ENCODE measurements at regions not wholly inside any gene's neighbourhood (a gene's known extent, or its start where the extent isn't known, plus 50 kb on each side); places are given as distances from the start of the nearest gene placed in this dataset.

DNA sequence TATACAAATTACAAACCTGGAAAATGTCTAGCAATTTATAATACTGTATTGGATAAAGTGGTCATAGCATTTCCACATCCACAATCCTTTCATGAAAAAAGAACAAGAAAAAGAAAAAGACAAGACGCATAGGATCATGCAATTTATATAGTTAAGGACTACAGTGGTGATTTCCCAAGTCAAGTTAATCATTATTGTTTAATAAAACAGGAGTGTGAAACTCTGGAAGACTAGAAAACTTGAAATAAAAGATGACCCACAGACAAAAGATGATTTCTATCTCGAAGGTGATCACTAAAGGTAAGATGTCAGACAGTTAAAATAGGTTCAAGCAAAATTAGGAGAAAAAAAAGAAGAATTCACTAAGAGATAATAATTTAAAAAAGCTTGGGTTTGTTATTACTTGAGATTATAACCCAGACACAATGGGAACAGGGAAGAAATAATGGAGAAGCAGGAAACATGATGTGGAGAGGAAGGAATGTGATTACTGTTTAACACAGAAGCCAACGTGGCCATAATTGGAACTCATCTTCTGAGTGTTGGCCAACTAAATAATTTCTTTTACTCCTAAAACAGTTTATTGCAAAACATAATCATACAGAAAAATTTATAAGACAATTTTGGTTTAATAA is 441.2 kb upstream of the ANO3 start:
- DNase-seq (ENCODE audit: low spot score) = no peak

DNA sequence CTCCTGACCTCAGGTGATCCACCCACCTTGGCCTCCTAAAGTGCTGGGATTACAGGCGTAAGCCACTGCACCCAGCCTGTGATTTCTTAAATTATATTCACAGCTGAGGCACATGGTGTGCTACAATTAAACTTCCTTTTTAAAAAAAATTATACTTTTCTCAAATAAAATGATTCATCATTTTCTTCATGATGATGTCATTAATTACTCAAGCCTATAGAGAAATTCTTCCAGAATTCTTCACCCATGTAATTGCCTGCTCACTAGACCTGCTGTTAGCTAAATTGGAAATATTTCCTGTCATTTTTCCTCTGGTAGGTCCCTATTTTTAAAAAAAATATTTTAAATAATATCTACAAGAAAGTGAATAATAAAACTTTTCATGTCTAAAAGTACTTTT is 440.0 kb upstream of the ANO3 start:
- no peak for DNase-seq (ENCODE audit: low spot score)

DNA sequence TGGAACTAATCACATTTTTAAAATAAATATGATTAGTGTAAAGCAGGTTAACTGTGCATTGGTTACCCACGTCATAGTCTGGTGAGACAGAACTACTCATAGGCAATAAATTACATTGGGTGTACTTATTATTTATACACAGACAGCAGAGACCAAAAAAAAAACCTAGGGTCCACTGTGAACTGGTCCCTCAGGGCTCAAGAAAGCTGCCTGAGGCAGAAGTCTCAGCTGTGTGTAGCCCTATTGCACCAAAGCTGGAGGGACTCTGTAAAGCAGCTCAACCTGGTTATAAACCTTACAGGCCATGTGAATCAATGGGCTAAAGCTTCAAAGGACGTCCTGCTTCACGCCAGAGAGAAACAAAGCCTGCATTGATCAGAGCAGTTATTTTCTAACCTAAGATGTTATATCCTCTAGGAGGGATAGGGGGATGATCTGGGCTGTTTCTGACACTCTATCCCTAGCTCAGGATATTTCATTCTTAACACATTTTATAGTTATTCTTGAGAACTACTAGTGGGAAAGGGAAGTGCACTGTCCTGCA is 432.2 kb upstream of the ANO3 start:
- no peak for DNase-seq (ENCODE audit: low spot score)

DNA sequence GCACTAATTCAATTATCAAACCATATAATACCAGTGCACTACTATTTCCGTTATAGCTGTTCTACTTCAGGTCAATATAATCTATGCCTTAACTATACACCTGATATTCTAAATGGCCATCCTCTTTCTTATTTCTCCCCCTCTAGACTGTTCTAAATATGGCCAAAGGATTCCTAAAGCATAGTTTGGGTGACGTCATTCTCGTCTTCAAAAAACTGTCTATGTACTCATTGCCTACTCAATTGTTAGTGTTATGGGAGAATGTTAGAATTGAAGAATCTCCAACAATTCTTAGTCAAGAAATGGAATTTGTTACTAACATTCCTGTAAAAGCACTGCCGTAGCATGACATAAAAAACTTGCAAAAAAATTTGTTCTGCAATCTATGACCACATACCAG is 431.1 kb upstream of the ANO3 start:
- no peak for DNase-seq (ENCODE audit: low spot score)

DNA sequence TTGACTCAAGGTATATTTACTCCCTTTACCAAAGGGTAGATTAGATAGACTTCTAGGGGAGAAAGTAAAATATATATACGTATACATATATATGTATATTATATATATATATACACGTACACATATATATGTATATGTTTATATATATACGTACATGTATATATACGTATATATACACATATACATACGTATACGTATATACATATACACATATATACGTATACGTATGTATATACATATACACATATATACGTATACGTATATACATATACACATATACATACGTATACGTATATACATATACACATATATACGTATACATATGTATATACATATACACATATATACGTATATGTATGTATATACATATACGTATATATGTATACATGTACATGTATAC is 430.5 kb upstream of the ANO3 start:
- DNase-seq (ENCODE audit: low spot score) = no peak

DNA sequence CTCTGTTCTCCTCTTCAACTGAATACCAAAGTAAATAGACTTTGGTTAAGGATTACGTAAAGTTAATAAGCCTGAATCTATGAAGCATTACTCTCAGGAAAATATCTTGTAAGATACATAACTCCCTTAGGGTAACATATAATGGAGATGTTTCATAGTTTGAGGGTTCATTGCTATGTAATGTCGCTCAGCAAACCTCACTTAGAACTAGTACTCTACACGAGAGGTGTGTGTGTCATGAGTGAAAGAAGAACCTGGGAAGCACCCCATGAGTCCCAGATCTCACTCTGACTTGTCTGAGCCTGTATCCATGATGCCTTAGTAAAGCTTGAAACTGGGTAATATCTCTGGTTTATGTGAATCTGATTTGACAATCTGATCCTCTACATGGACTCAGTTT is 429.5 kb upstream of the ANO3 start:
- no peak for DNase-seq (ENCODE audit: low spot score)

DNA sequence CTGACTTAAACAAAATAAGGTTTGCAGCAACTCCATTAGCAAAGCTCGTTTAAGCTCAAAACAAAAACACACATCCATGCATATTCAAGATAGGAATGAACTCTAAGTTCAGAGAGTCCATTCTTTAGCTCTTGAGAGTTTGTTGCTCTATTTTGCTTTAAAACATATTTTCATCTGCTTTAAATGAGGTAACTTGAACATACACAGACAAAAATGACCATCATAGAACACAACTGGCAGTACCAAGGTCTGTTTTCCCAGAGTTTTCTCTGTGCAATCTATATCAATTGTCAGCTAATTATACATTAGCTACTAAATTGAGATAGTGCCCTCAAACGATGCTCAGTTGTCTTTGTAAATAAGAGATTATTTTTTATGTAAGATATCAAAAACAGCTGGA is 423.2 kb upstream of the ANO3 start:
- no peak for DNase-seq (ENCODE audit: low spot score)

DNA sequence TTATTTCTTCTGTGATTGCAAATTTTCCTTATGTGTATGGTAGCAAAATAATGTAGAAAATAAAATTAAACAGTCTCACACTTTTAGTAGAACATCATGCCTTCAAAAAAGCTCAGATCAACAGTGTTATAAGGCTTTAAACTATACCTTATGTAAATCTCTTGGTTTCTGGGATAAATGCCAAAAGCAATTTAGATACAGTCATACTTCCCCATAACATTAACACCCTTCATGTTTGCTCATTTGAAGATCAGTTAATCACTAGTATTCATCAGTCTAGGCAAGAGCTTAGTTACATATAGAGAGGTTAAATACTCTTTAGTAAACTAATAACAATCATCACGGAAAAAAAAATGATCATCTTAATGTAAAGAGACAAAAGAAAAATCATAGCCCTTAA is 421.8 kb upstream of the ANO3 start:
- DNase-seq (ENCODE audit: low spot score) = no peak

DNA sequence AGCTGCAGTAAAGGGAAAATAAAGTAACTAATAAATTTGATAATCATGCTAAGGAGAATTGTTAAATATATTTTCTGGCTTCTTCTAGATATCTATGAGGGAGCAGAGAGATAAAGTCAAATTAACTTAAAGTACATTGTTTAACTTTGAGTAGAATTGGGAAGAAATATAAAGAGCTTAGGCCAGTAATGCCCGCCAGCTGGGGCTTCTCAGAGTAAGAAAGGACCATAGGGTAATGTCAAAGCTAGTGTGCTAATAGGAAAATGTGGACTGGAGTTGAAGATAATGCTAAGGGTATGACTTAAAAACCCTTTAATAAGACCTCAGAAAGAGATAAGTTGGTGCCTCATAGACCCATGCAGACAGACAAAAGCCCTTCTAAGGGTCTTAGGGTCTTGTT is 411.6 kb upstream of the ANO3 start:
- no peak for DNase-seq (ENCODE audit: low spot score)

DNA sequence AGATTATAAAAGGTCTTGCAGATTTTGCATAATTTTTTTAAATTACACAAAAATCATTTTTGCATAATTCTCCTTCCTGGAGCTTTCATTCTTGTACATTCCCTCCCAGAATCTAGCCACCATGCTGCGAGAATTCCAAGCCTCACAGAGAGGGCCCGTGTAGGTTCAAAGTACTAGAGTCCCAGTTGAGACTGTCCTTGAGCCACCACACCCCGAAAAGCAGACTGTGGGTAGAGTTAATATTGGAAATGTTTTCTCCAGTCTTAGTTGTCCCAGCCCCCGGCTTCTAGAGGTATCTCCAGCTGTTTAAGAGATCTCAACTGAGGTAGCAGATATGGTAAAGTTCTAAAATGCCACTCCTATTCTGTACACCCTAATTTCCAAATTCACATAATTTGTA is 407.3 kb upstream of the ANO3 start:
- DNase-seq (ENCODE audit: low spot score) = no peak

DNA sequence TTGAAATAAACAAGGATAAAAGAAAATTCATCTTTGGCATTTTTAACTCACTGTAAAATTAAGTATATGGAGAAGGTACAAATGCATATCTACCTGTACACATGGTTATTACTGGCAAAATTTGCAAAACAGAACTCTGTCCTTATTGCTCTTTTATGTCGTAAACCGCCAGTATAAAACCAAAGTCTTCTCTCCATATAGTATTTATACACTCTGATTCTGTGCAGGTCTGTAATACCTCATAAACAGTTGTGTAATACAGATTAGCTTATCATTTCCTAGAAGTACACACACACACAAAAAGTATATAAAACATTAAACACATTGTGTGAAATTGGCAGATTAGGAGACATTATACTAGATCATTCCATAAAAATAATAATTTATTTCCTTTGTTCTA is 406.6 kb upstream of the ANO3 start:
- DNase-seq (ENCODE audit: low spot score) = no peak

DNA sequence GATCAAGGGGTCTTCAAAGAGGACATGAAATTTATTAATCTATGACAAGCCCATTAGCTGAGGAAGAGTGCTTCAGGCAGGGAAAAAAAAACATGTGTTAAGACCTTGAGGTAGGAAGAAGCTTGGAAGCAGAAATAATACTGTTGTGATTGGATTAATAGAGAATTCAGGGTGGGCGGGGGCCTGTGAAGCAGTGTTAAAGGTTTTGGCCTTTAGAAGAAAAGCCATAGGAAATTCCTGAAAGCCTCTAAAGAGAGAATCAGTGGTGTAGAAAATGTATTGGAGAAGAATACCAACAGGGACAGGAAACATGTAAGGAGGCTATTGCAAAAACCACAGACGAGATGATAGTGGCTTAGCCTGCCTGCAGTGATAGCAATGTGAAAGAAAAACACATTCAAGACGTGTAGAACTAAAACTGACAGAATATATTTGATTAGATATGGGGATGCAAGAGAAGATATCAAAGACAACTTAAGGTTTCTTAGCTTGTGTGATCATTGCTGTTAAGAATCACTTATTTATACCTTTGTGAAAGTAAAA is 404.4 kb upstream of the ANO3 start:
- DNase-seq (ENCODE audit: low spot score) = no peak

DNA sequence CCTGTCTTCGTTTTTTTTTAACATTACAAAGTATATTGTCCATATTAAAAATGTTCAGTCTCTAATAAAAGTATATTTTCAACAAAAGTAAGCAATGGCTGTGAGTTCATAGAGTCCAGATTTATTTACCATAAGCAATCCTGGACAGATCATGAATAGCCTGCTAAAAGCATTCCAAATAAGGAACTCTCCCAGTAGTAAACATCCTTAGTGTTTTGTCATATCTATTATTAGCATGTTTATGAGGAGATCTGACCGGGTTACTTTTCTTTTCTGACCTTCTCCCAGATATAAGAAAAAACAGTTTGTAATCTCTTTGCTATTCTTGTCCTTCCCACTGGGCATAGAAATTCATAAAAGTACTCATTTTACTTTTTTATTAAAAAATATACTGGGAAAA is 403.9 kb upstream of the ANO3 start:
- DNase-seq (ENCODE audit: low spot score) = no peak

DNA sequence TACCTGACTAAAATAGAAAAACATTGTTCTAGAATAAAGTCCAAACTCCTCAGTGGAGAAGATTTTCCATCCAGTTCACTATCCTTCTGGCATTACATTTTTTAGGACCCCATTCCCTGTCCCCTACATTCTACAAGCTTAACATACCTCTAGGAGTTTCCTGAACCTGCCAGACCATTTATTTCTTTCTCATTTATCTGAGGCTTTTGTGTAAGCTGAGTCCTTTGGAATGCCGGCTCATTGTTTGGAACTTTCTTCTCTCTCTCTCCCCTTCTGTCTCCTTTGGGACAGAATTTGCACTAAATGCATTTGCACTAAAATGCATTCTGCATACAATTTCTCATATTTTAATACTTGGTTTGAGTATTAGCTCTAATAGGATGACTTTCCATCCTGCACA is 393.0 kb upstream of the ANO3 start:
- no peak for DNase-seq (ENCODE audit: low spot score)

DNA sequence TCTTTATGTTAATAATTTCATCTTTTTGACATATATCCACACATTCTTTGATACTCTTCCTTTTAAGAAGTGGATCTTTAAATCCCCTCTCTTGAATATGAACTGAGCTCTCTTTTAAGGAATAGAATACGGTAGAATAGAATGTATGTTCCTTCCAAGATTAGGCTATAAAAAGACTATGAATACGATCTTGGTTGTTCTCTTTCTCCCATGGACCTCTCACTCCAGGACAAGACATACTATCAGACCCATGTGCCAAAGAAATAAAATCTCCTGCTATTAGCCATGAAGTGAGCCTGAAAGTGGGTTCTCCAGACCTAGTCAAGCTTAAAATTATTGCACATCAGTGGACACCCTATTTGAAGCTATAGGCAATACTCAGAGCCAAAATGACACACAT is 392.2 kb upstream of the ANO3 start:
- no peak for DNase-seq (ENCODE audit: low spot score)

DNA sequence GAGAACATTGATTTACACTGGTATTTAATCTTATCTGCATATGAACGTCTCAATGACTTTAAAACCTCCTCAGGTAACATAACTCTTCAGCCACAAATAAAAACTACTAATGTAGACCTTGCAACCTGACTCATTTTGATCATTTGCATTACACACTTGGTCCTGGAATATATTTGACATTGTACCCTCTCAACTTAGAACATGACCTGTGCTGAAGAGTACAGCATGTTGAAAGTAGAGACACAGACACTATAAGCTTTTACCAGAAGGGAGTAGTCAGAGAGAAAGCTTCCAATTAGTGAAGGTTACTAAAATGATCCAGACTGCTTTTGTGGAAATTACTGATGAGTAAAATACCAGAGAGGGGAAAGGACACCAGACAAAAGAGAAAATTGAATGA is 390.6 kb upstream of the ANO3 start:
- DNase-seq (ENCODE audit: low spot score) = no peak

DNA sequence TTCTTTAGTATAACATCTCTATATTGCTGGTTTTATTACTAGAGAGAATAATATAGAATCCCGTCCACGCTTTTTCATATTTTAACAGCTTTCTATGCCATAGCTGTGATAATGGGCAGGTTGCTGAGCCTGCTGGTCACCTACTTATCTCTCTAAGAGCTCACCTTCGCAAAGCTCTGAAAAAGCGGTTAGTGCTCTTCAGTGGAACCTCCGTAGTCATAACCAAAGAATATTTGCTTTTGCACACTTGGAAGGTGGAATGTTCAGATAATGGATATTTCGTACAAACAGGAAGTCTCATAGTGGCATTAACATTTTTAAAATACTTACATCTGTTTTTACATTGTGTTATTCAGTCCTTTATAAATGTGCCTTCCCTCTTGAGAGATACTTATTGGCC is 388.9 kb upstream of the ANO3 start:
- no peak for DNase-seq (ENCODE audit: low spot score)

DNA sequence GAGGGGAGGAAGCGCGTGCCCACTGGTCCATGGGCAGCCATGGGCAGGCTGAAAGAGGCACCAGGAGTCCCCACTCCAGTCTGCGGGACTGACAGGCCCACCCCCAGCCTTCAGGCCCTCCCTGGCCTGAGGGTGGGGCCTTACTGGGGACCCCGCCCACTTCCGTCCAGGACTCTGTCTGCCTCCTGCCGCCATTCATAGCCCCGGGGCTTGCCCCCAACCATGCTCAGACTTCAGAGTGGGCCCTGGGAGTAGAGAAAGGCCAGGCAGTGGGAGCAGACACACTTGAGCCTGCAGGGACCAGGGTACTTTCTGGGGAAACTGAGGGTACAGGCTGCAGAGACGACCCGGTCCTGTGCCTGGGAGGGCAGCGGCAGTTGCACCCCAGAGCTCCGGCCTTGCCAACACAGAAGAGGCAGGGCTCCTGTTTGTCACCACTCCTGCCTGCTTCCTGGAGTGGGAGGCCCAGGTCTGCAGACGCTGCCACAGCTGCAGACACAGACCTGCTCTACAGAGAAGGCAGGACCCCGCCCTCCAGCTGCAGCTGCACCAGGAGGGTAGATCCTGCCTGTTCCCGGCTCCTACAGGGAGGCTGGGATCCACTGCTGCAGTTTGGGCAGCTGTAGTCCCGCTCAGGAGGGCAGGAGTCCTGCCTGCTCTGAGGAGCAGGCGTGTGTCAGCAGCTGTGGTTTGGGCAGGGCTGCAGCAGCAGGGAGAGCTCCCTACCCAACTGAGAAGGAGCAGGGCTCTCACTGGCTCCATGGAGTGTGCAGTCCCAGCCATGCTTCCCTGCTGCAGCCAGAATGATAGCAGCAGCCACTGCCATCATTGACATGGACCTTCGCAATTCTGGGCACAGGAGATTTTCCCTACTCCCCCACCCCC is 387.9 kb upstream of the ANO3 start:
- DNase-seq (ENCODE audit: low spot score) = no peak

DNA sequence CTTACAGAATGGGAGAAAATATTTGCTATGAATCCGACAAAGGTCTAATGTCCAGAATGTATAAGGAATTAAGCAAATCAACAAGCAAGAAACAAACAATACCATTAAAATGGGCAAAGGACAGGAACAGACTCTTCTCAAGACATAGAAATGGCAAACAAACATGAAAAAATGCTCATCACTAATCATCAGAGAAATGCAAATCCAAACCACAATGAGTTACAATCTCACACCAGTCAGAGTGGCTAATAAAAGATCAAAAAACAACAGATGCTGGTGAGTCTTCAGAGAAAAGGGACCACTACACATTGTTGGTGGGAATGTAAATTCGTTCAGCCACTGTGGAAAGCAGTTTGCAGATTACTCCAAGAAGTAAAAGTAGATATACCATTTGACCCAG is 382.0 kb upstream of the ANO3 start:
- DNase-seq (ENCODE audit: low spot score) = no peak

DNA sequence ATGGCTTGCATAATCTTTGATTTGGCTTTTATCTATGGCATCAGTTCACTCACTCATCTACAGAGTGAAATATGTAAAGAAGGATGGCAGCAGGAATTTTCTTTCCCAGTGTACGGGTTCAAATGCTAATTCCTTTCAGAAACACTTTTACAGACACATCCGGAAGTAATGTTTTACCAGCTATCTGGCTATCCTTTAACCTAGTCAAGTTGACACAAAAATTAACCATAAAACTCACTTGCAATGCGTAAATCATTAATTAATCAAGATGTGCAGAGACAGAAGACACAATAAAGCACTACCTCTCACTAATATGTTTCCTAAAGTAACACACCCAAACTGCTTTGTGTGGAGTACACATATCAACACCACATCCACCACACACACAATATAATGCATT is 378.9 kb upstream of the ANO3 start:
- no peak for DNase-seq (ENCODE audit: low spot score)

DNA sequence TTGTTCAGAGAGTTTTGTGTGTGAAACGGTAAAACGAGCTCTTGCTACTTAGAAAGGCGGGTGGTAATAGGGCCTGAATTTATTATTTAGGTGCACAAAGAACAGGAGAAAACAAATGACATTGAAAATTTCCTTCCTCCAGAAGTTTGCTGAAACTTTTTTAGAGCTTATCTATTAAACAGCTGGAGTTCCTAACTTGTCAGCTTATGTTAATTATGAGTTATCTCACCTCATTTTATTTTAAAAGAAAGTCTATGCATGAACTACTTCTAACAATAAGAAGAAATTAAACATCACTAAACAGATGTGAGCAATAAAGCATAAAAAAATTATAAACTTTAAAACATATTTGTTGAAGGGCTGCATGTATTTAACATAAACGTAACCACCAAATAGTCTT is 373.9 kb upstream of the ANO3 start:
- no peak for DNase-seq (ENCODE audit: low spot score)

DNA sequence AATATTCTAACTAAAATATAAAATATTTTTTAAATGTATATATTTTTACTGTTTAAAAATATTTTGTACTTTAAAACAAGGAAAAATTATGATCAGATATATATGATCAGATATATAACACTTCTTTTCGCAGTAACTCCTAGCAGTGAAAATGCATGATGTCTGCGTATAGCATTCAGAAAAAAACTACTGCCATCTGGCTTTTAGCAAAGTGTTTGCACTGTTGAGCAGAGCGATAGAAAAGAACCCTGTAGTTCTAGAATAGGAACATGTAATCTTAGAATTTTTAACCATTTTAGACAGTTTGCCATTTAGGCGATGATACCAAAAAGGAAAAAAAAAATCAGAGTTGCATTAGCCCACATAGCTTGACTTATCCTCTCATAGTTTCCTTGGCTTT is 370.4 kb upstream of the ANO3 start:
- no peak for DNase-seq (ENCODE audit: low spot score)

DNA sequence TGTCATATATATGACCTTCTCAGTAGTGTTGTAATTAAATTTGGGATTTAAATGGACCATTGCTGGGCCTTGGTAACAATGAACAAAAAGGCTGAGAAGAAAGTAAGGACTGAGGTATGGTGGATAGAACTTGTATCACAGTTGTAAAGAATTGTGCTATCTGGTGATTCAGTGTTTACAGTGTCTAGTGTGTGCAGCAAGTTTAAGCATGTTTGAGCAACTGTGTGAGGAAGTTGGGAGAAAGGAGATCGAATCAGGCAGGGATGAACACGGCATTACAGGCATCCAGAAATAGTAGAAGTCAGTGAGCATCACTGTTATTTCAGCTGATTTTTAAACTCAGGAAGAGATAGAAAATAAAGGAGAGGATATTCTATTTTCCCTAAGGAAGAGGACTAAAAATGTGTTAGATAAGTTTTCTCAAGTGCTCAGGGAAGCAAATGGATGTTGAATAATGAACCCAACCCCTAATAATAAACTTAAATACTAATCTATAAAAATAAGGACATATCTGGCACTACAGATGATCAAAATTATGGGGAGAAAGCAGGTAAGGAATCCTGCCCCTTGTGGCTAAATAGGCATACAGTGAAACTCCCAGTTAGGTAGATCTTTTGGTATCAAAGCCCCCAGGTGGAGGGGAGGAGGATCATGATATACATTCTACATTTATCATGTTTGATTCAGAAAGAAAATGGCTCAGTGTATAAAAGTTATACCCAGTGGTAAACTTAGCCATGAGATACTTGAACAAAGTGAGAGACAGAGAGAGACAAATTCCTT is 361.0 kb upstream of the ANO3 start:
- no peak for DNase-seq (ENCODE audit: low spot score)

Data from AG08396 (cell line).